ENCODE measurements at regions not wholly inside any gene's neighbourhood (a gene's known extent, or its start where the extent isn't known, plus 50 kb on each side); places are given as distances from the start of the nearest gene placed in this dataset.

DNA sequence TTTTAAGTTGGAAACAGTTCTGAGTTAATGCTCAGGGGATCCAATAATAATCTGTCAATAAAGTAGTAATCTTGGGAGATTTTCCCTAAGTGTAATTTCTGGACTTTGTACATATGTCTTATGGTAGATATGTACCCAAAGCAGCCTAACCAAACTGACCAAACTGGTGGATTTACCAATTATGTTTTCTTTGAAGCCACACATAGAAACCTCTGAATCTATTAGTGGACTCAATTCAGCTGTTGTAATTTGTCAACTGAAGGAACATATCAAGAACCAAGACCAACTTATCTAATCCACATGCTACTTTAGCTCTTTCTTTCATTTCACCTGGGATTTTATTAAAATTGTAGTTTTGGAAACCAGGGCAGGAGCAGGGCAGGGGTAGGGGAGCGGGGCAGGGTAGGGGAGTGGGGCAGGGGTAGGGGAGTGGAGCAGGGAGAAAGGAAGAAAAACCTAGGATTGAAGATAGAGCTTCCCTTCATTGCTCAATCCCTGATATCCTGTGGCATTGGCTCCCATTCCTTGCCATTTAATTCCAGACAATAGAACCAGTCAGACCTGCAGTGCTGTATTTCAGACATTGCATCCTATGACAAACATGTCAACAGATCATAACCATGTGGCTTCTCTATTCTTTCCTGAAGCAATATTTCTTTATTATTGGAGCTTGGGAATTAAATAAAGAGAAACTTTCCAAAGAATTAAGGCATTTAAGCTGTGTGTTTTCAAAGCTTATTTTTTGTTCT lies 101.8 kb downstream of the NFKBIZ start:
- H3K27me3 ChIP-seq (ENCODE audit: insufficient read depth, low read length): no peaks in the 10 kb centered on the region
- no peaks in the 10 kb centered on the region for H3K79me2 ChIP-seq (ENCODE audit: insufficient read depth, low read length)
- H3K4me3 ChIP-seq (replicated peaks in 1 of 2; ENCODE audit: low read depth in 1 of 2, low read length in 2 of 2): no peak overlapping the region
- no peaks in the 10 kb centered on the region for H3K9me2 ChIP-seq (ENCODE audit: insufficient read depth)
- no peak overlapping the region for H3K4me2 ChIP-seq (ENCODE audit: low read length)
- no peaks in the 10 kb centered on the region for H3K36me3 ChIP-seq (ENCODE audit: control insufficient read depth in 1 of 2, insufficient read depth in 2 of 2, low read length in 2 of 2)
- ChIA-PET POLR2A (no interaction called here), RAD21 (ENCODE audit: low non-redundant PET in 1 of 2, low total read pairs in 2 of 2, uncharacterized antibody in 2 of 2, unreplicated experiment in 2 of 2) (no interaction called here), CTCF (interaction anchor here (0.9 kb wide), 1 partner anchor 29 kb away, joined by 4 read pairs; no protein-coding TSS in a partner anchor)
- H3K9me3 ChIP-seq (ENCODE audit: control insufficient read depth in 1 of 2, insufficient read depth in 1 of 2, low read depth in 1 of 2, low read length in 2 of 2): no peaks in the 10 kb centered on the region
- no peak overlapping the region for H2AFZ ChIP-seq (ENCODE audit: low read depth, low read length, poor library complexity, severe bottlenecking)
- no peak for DNase-seq (ENCODE audit: low read depth, low spot score)
- TF ChIP-seq ZBTB33 (IDR thresholded peaks at IDR 0.05; ENCODE audit: extremely low read depth, insufficient replicate concordance, low read length) (no peak), REST (IDR thresholded peaks at IDR 0.05; ENCODE audit: low read depth) (no peak), JUND (IDR thresholded peaks at IDR 0.05) (no peak), ZNF274 (IDR thresholded peaks at IDR 0.05; ENCODE audit: low read depth, low read length) (no peak), CBX3 (IDR thresholded peaks at IDR 0.05; ENCODE audit: low read depth) (no peak), TCF7L2 (IDR thresholded peaks at IDR 0.05; ENCODE audit: borderline replicate concordance, extremely low read depth, insufficient read depth, insufficient read length) (no peak), EZH2 (IDR thresholded peaks at IDR 0.05) (no peak), CTCF (IDR thresholded peaks at IDR 0.05 in 2 of 3, conservative IDR thresholded peaks at IDR 0.05 in 1 of 3; ENCODE audit: borderline replicate concordance in 1 of 3, insufficient read depth in 1 of 3, low read depth in 2 of 3, low read length in 2 of 3) (no peak), SIN3A (IDR thresholded peaks at IDR 0.05; ENCODE audit: low read depth) (no peak), SP1 (IDR thresholded peaks at IDR 0.05; ENCODE audit: low read depth) (no peak), SRF (IDR thresholded peaks at IDR 0.05; ENCODE audit: low read depth) (no peak), POLR2A (IDR thresholded peaks at IDR 0.05; ENCODE audit: borderline replicate concordance, extremely low read depth, insufficient read depth, insufficient read length) (no peak), RAD21 (IDR thresholded peaks at IDR 0.05; ENCODE audit: low read depth) (no peak), POLR2AphosphoS5 (IDR thresholded peaks at IDR 0.05; ENCODE audit: low read depth, low read length) (no peak), ELF1 (IDR thresholded peaks at IDR 0.05; ENCODE audit: borderline replicate concordance, low read depth) (no peak), FOSL1 (IDR thresholded peaks at IDR 0.05; ENCODE audit: low read depth) (no peak)
- ATAC-seq: no peak
- BruUV-seq (replicated peaks): no TSS peak
- H3K9ac ChIP-seq (ENCODE audit: low read length): no peak overlapping the region
- no peaks in the 10 kb centered on the region for H3K4me1 ChIP-seq (ENCODE audit: control insufficient read depth in 1 of 2, insufficient read depth in 2 of 2, low read length in 2 of 2)
- no peaks in the 10 kb centered on the region for H4K20me1 ChIP-seq (ENCODE audit: insufficient read depth)
- H3K27ac ChIP-seq (ENCODE audit: low read depth, low read length): no peak overlapping the region
- intact Hi-C loops (cut with micrococcal nuclease): no loop called here

All from HCT116 (cell line).